Kidney tubule cell (primary cell): ENCODE measurements at regions not wholly inside any gene's neighbourhood (a gene's known extent, or its start where the extent isn't known, plus 50 kb on each side); places are given as distances from the start of the nearest gene placed in this dataset.
"Not testable (repeated sequence)": the region's sequence is repeated elsewhere in the genome, so short reads cannot be mapped to it uniquely, and the experiment has no call there.

Source experiments
- DNase-seq: peaks from one replicate; pipeline ENCODE4 v3.0.0-alpha.2; 2018; ENCODE audit warnings: low spot score

DNA sequence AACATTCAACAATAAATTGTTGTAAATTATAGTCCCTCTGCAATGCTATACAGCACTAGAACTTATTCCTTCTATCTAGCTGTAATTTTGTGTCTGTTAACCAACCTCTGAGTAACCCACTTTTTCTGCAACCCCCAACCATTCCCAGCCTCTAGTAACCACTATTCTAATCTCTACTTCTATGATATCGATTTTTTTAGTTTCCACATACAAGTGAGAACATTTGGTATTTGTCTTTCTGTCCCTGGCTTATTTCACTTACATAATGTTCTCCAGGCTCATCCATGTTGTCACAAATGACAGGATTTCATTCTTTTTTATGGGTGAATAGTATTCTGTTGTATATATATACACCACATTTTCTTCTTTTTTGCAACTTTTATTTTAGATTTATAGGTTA is 147.6 kb downstream of the MAIP1 start:
- DNase-seq, result no peak

DNA sequence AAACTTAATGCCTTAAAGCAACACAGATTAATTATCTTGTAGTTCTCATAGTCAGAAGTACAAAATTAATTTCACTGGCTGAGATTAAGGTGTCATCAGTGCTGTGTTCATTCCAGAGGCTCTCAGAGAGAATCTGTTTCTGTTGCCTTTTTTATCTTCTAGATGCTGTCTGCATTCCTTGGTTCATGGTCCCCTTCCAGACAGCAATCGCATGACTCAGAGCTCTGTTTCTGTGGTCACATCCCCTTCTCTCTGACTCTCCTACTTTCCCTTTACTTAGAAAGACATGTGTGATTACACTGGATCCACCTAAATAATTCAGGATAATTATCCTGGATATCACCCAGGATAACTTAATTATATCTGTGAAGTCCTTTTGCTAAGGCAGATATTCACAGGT is 148.6 kb downstream of the MAIP1 start:
- DNase-seq, result peak; percentile 52

DNA sequence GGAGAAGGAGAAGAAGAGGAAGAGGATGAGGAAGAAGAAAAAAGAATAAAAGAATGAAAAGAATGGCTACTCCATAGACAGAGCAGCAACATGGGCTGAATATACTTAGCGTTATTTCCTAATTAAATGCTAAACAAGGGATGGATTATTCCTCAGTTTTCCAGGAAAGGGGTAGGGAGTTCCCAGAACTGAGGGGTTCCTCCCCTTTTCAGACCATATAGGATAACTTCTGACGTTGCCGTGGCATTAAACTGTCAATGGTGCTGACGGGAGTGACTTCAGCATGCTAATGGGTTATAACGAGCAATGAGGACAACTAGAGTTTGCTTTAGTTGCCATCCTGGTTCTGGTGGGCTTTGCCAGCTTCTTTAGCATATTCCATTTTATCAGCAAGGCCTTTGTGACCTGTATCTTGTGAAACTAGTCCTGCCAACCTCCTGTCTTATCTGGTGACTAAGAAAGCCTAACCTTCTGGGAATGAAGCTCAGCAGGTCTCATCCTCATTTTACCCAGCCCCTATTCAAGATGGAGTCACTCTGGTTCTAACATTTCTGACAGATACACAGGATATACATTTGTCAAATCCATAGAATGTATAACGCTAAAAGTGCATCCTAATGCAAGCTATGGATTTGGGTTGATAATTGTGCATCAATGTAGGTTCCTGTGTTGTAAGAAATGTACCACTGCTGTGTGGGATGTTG is 152.3 kb downstream of the MAIP1 start:
- no peak for DNase-seq

DNA sequence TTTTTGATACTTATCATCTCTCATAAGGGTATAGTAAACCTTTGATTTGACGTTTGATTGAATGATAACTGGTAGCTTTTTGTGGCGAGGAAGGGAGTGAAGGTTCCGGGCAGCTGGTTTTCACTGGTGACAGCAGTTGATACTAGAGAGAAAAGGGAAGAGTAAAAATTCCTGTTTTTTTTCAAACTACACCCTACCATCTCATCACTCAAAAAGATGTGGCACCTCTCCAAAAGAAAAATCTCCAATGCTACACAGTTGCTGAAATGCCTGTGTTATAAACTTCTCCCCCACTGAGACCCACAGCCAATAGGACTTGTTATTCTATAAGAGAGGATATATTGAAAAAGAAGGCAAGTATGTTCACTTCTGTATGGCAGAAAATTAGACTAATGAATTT is 154.0 kb downstream of the MAIP1 start:
- DNase-seq, result no peak

DNA sequence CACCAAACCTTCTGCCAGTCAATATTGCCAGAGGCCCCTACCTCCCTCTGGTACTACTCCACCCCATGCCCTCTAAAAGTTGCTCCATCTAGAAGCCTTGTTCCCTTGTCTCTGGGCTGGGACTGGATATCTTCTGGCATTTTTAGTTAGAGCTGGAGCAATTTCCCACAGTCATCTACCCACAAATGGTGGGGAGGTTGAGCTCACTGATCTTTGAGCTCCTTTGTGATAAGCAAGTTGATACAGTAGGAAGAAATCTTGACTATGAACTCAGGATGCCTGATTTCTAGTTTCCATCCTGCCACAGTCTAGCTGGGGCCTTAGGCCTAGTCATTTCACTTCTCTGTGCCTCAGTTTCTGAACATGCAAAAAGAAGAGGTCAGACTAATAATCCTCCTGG is 155.0 kb downstream of the MAIP1 start:
- no peak for DNase-seq

DNA sequence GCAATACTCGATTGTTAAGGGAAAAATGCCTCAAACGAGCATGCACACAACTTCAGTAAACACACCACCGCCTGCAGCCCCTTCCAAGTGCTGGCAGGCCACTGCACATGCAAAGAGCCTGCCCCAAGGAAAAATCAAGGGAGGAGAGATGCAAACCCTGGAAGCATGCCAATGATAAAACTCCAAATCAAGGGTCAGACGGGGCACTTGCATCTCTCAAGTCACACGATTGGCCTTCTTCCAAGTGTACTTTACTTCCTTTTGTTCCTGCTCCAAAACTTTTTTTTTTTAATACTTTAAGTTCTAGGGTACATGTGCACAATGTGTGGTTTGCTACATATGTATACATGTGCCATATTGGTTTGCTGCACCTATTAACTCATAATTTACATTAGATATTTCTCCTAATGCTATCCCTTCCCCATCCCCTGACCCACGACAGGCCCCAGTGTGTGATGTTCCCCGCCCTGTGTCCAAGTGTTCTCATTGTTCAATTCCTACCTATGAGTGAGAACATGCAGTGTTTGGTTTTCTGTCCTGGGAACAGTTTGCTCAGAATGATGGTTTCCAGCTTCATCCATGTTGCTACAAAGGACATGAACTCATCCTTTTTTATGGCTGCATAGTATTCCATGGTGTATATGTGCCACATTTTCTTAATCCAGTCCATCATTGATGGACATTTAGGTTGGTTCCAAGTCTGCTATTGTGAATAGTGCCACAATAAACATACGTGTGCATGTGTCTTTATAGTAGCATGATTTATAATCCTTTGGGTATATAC is 157.8 kb downstream of the MAIP1 start:
- not testable (repeated sequence) for DNase-seq

DNA sequence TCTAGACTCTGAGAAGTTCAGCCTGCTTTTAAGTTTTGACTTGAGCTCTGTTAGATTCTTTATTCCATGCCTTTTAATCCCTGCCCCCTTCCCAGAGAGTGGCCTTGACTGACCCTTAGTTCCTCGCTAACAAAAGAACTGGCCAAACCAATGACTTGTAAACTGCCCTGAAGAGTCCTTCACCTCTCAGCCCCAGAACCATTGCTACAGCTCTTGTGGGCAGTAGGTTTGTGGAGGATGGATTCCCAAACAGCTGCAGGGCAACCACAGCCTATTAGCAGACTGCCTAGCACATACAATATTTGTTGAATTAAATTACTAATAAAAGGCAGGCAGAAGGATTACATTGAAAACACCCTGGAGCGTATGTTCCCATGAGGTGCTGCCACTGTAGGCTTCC is 163.9 kb downstream of the MAIP1 start:
- DNase-seq, result no peak

DNA sequence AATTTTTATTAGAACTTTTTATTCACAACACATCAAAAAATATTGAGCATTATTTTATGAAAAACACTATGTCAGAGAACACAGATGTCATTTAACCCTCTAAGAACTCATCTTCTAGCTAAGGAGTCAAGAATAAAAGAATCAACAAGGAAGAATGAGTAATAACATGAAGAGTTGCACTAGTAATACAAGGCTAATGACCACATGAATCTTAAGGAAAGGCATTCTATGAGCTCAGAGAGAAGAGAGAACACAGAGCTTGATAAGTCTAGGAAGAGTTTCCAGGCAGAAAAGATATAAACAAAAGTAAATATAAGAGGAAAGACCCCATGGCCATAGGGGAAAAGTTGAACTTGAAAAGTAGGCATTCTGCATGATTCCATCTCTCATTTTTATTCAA is 166.5 kb downstream of the MAIP1 start:
- DNase-seq, result peak; percentile 42

DNA sequence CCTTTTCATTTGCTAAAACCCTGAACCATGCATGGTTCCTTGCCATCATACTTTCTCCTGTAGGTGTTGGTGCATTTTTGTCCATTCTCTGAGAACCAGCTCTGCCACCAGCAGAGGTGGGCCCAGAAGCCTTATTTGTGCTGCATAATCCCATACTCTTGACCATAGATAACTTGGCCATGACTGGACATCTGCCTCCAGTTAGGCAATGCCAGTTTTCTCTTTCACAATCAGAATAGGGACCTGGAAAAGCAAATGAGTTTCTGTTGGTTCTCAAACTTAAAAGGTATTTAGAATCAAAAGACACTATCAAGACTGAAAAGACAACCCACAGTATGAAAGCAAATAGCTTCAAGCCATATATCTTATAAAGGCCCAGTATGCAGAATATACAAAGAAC is 167.3 kb downstream of the MAIP1 start:
- no peak for DNase-seq

DNA sequence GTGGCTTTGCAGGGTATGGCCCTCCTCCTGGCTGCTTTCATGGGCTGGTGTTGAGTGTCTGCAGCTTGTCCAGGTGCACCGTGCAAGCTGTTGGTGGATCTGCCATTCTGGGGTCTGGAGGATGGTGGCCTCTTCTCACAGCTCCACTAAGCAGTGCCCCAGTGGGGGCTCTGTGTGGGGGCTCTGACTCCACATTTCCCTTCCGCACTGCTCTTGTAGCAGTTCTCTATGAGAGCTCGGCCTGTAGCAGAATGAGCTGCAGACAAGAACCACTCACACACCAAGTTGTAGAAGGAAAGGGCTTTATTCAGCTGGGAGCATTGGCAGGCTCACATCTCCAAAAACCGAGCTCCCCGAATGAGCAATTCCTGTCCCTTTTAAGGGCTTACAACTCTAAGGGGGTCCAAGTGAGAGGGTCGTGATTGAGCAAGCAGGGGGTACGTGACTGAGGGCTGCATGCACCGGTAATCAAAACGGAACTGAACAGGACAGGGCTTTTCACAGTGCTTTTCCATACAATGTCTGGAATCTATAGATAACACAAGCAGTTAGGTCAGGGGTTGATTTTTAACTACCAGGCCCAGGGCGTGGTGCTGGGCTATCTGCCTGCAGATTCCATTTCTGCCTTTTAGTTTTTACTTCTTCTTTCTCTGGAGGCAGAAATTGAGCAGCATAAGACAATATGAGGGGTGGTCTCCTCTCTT is 169.4 kb downstream of the MAIP1 start:
- not testable (repeated sequence) for DNase-seq

DNA sequence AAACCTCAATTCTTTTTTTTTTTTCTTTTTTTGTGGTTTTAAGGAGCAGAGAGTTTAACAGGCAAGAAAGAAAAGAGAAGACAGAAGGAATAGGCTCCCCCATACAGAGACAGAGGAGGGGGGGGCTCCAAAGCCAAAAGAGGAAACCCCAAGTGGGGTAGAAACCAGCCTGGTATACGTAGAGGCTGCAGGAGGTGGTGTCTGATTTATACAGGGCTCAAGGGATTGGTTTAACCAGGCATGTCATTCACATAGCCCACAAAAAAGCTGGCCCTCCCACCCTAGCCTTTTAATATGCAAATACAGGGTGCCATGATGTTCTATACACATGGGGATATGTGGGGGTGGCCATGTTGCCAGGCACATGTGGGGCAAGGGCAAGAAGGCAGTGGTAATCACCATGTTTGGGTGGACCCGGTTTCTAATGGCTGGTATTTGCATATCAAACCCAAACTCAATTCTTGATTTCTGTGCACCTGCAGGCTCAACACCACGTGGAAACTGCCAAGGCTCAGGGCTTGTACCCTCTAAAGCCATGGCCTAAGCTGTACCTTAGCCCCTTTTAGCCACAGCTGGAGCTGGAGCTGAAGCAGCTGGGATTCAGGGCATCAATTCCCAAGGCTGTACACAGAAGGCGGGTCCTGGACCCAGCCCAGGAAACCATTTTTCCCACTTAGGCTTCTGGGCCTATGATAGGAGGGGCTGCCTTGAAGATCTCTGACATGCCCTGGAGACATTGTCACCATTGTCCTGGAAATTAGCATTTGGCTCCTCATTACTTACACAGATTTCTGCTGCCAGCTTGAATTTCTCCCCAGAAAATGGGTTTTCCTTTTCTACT is 170.3 kb downstream of the MAIP1 start:
- DNase-seq, result no peak

DNA sequence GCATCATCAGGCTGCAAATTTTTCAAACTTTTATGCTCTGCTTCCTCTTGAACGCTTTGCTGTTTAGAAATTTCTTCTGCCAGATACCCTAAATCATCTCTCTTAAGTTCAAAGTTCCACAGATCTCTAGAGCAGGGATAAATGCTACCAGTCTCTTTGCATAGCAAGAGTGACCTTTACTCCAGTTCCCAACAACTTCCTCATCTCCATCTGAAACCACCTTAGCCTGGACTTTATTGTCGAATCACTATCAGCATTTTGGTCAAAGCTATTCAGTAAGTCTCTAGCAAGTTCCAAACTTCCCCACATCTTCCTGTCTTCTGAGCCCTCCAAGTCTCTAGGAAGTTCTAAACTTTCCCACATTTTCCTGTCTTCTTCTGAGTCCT is 170.9 kb downstream of the MAIP1 start:
- not testable (repeated sequence) for DNase-seq

DNA sequence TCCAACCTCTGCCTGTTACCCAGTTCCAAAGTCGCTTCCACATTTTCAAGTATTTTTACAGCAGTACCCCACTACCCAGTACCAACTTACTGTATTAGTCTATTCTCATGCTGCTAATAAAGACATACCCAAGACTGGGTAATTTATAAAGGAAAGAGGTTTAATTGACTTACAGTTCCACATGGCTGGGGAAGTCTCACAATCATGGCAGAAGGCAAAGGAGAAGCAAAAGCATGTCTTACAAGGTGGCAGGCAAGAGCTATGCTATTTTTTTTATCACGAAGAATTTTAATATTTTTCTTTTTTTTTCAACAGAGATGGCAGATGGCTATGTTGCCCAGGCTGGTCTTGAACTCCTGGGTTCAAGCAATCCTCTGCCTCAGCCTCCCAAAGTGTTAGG is 171.3 kb downstream of the MAIP1 start:
- DNase-seq, result not testable (repeated sequence)

DNA sequence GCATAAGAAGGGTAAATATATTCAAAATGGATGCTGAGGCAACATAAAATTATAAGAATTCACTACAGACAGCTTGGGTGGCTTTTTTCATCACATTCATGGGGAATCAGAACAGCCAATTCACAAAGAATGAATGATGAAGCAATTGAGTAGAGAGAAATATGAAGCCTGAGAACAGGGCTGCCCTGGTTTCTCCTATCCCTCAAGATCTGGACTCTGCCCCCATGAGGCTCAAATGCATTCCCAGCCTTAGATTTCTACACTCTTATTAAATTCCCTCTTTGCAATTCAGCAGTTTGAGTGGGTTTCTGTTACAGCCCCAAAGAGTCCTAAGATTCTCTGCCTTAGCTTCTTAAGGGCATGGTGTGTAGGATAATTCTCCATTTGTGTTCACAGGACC is 172.5 kb downstream of the MAIP1 start:
- no peak for DNase-seq

DNA sequence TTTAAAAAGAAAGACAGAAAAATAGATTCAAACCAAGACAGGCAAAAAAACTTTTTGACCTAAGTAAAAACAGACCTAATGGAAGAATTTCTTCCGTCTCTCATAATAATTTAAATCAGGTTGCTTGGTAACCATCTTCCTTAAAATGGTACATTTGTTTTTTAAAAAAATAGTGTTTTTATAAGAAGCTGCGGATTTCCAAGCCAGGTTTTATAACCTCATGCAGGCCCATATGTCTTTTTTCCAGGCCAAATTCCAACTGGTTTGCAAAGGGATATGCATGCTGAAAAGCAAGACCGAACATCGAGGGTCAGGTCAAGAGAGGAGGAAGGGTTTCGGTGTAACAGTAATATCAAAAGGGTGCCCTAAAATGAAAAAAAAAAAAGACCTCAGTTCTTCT is 172.9 kb downstream of the MAIP1 start:
- DNase-seq, result no peak

DNA sequence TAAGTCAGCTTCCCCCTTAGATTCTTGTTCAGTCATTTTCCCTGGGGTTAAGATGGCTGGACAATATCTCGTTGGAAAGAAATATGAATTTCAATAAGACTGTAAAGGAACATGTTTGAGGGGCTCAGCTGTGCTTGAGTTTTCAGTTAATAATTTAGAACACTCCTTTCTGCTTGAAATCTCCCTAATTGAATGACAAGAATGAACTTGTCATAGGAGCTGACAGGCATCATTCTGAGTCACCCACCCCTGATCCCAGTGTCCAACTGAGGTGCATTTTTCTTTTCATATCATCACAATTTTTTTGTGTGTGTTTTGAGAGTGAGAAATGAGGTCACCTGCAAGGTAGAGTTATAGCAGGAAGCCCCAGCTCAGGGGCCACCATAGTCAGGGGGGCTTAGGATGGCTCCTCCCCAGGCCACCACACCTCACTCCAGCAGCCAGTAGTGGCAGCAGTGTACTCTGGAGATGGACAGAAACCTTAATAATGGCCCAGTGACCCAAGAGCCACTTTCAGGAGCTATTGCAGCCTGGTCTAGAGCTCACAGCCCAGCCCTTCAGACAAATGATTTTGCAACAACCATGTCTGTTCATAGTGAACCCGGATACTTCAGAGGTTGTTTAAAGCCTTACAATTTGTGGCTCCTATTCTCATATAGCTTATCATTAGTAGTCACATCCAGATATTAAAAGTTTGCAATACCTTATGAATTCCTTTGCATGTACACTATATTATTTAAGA is 174.5 kb downstream of the MAIP1 start:
- peak; percentile 44 for DNase-seq

DNA sequence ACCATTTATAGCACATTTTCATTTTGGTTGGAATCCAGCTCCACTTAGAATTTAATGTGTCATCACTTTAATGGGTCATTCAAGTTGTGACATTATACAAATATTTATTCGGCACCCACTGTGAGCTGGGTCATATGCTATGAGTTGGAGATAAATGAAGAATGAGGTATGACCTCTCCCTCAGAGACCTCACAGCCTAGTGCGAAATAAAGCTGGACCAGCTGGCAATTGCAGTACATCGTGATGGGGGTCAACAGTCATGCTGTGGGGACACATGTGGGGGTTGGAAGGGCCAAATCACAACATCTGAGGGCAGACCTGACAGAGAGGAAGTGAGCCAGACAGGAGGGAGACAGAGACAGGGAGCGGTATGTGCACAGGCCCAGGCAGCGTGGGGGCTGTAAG is 175.4 kb downstream of the MAIP1 start:
- peak; percentile 12 for DNase-seq

DNA sequence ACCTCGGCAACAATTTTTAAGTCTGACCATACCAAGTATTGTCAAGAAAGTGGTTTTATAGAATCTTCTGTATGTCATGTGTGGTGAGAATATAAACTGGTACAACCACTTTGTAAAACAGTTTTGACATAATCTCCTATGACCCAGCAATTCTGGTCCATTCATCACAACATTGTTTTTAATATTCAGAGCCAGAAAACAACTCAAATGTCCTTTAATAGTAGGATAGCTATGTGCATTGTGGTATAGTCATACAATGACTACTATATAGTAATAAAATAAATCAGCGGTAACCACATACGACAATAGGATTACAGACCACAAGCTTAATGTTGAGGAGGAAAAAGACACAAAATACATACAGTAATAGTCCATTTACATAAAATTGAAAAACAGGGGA is 175.2 kb upstream of the SPATS2L start:
- no peak for DNase-seq

DNA sequence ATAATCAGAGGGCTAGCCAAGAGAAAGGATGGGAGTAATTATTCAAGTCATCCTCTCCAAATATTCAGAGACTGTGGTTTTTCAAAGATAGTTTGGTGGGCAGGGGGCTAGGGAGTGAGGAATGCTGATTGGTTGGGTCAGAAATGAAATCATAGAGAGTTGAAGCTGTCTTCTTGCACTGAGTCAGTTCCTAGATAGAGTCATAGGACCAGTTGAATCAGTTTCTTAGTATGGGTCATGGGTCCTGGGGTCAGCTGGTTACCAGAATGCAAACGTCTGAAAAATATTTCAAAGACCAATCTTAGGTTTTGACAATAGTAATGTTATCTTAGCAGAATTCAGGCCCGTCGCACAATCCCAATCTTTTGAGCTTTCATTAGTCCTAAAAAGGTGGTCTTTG is 171.4 kb upstream of the SPATS2L start:
- DNase-seq, result no peak

DNA sequence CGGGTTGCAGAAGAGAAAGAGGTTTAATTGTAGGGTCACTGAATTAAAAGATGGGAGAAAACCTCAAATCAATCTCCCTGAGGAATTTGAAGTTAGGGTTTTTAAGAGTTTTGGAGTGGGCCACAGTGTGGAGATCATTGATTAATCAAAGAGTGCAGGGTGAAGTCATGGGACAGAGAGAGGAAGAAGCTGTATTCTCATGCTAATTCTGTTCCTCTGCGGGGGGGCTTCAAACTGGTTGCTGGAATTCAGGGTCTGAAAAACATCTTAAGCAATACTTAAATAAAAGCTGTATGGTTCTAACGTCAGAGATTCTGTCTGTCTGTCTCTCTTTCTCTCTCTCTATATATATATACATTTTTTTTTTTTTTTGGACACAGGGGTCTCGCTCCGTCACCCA is 169.8 kb upstream of the SPATS2L start:
- DNase-seq, result no peak

DNA sequence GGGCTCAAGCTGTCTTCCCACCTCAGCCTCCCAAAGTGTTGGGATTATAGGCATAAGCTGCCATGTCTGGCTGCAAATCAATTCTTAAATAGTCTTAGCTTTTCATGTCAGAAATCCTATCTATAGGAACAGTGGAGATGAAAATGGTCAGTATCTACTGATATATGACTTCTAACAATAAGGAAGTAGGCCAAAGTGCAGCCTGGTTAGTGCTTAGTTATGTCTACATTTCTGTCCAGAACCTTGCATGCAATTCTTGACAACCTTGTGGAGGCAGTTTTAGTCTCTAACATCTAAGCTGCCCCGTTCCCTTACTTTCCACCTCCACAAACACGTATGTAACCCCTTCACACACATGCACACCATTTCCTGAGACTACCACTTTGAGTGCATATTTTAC is 169.2 kb upstream of the SPATS2L start:
- DNase-seq, result no peak

DNA sequence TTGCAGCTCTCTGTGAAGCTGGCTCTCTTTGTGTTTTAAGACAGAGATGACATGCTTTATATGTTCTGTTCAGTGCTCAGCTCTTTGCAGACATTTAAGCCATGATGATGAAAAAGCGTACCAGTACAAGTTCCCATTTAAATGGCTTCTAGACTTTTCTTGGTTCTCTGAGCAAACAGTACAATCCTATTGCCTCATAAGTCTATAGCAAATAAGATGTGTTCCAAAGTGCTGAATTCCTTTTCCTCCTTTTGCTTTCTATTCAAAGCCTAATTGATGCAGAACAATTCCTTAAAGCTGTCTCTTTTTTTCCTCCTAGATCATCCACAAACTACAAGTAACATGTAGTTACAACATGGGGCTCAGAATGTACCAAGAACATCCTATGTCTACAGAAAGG is 168.8 kb upstream of the SPATS2L start:
- DNase-seq, result no peak
